Aorta (tissue), 5 donors: ENCODE measurements at regions not wholly inside any gene's neighbourhood (a gene's known extent, or its start where the extent isn't known, plus 50 kb on each side); places are given as distances from the start of the nearest gene placed in this dataset.

ENCODE experiments used
- ATAC-seq: fragments of 200-7000 bp; cut with Tn5 transposase; one replicate; pipeline ENCODE4 v1.9.1; 2022; ENCODE audit warnings: moderate library complexity; ENCODE audit not compliant: low FRiP score
- DNase-seq, 2 donors: peaks; one replicate each; pipeline ENCODE4 v3.0.0-alpha.2; 2020
- H3K27ac ChIP-seq, 2 donors: one replicate each; pipeline ENCODE4 v1.5.1; 2013; ENCODE audit warnings: low read length in 2 of 2, mild to moderate bottlenecking in 2 of 2, moderate library complexity in 2 of 2, control low read depth in 1 of 2, inconsistent platforms in 1 of 2, low read depth in 1 of 2
- H3K27me3 ChIP-seq, 2 donors: one replicate each; pipeline ENCODE4 v1.6.1; 2013; ENCODE audit warnings: control low read depth in 1 of 2, low read length in 1 of 2, mild to moderate bottlenecking in 1 of 2, moderate library complexity in 1 of 2; ENCODE audit not compliant: insufficient read depth in 2 of 2, control insufficient read depth in 1 of 2
- H3K36me3 ChIP-seq, 2 donors: one replicate each; pipeline ENCODE4 v1.6.1; 2013; ENCODE audit warnings: control low read depth in 1 of 2, low read length in 1 of 2, mild to moderate bottlenecking in 1 of 2; ENCODE audit not compliant: insufficient read depth in 2 of 2, control insufficient read depth in 1 of 2
- H3K4me1 ChIP-seq, 2 donors: one replicate each; pipeline ENCODE4 v1.6.1; 2013; ENCODE audit warnings: low read length in 2 of 2, control low read depth in 1 of 2, mild to moderate bottlenecking in 1 of 2, moderate library complexity in 1 of 2; ENCODE audit not compliant: insufficient read depth in 2 of 2, control insufficient read depth in 1 of 2
- H3K4me3 ChIP-seq, 2 donors: one replicate each; pipeline ENCODE4 v1.5.1; 2013; ENCODE audit warnings: low read length in 2 of 2, control low read depth in 1 of 2, mild to moderate bottlenecking in 1 of 2
- H3K9me3 ChIP-seq: one replicate; pipeline ENCODE4 v1.6.1; 2013; ENCODE audit warnings: mild to moderate bottlenecking, low read length; ENCODE audit not compliant: control insufficient read depth
- WGBS, 2 donors: extraction: QIAGEN DNeasy Blood & Tissue Kit; methylation state at CpG; one replicate each; pipeline ENCODE4 v1.1.7; 2013; 5-methylcytosine and 5-hydroxymethylcytosine counted together
- intact Hi-C, 2 donors: fragments of 100-400 bp; cut with DNase I; formaldehyde crosslinking; loops; one replicate each; pipeline versions ENCODE4 v1.14.2 to v1.15.0; 2022
- donor health status: healthy with polysubstance abuse.
- donor health status: Bipolar disorder and iron deficiency.
- donor health status: DM: no; HTN: no; CAD: no.
- donor health status: DM: no; HTN: no; CAD: no.
- donor health status: DM: yes; HTN: yes; CAD: no.

- no peaks in the 10 kb centered on the region for H3K9me3 ChIP-seq
- WGBS, 2 donors, result 71 to 80% methylated on average over 2 of the region's 2 CpGs
- intact Hi-C loops, result no loop called here
- DNase-seq (no peak), ATAC-seq (no peak)
- H3K4me1 ChIP-seq, result no peaks in the 10 kb centered on the region
- no peak overlapping the region for H3K27ac ChIP-seq
- H3K27me3 ChIP-seq, result no peaks in the 10 kb centered on the region
- no peak overlapping the region for H3K4me3 ChIP-seq
- H3K36me3 ChIP-seq, result no peaks in the 10 kb centered on the region
Observed at GRCh38 chr2:832635-833034, 118.0 kb upstream of the SNTG2 start.

GRCh38 chr2:831622-832021, 119.0 kb upstream of the SNTG2 start:
- no peaks in the 10 kb centered on the region for H3K4me1 ChIP-seq
- no peak overlapping the region for H3K27ac ChIP-seq
- DNase-seq (no peak), ATAC-seq (no peak)
- intact Hi-C loops, result no loop called here
- no peaks in the 10 kb centered on the region for H3K9me3 ChIP-seq
- H3K27me3 ChIP-seq, result no peaks in the 10 kb centered on the region
- H3K4me3 ChIP-seq, result no peak overlapping the region
- 4% methylated on average over 5 of the region's 5 CpGs for WGBS, 2 donors
- H3K36me3 ChIP-seq, result no peaks in the 10 kb centered on the region

GRCh38 chr2:831225-831536, 119.5 kb upstream of the SNTG2 start:
- Histone ChIP-seq H3K4me3 (no peak overlapping the region), H3K27ac (no peak overlapping the region), H3K36me3 (no peaks in the 10 kb centered on the region), H3K4me1 (no peaks in the 10 kb centered on the region), H3K27me3 (no peaks in the 10 kb centered on the region), H3K9me3 (no peaks in the 10 kb centered on the region)
- intact Hi-C loops, result no loop called here
- 90 to 92% methylated on average over 8 of the region's 8 CpGs for WGBS, 2 donors
- DNase-seq (no peak), ATAC-seq (peak; percentile 42)

- H3K27ac ChIP-seq, result no peak overlapping the region
- H3K27me3 ChIP-seq, result no peaks in the 10 kb centered on the region
- intact Hi-C loops, result no loop called here
- ATAC-seq (peak; percentile 54), DNase-seq (no peak)
- WGBS, 2 donors, result 50 to 54% methylated on average over 10 of the region's 10 CpGs
- no peaks in the 10 kb centered on the region for H3K36me3 ChIP-seq
- no peaks in the 10 kb centered on the region for H3K9me3 ChIP-seq
- H3K4me1 ChIP-seq, result no peaks in the 10 kb centered on the region
- no peak overlapping the region for H3K4me3 ChIP-seq
Observed at GRCh38 chr2:830419-831224, 120.0 kb upstream of the SNTG2 start.

GRCh38 chr2:829047-829446, 121.6 kb upstream of the SNTG2 start:
- intact Hi-C loops, result no loop called here
- Histone ChIP-seq H3K27me3 (no peaks in the 10 kb centered on the region), H3K4me3 (no peak overlapping the region), H3K9me3 (no peaks in the 10 kb centered on the region), H3K36me3 (no peaks in the 10 kb centered on the region), H3K27ac (no peak overlapping the region), H3K4me1 (no peaks in the 10 kb centered on the region)
- ATAC-seq (no peak), DNase-seq (no peak)
- WGBS, 2 donors, result 96 to 98% methylated on average over 6 of the region's 6 CpGs

GRCh38 chr2:824954-825353, 125.7 kb upstream of the SNTG2 start:
- WGBS, 2 donors, result 72 to 77% methylated on average over 8 of the region's 8 CpGs
- Histone ChIP-seq H3K27ac (no peak overlapping the region), H3K27me3 (no peaks in the 10 kb centered on the region), H3K4me1 (no peaks in the 10 kb centered on the region), H3K4me3 (no peak overlapping the region), H3K9me3 (no peaks in the 10 kb centered on the region), H3K36me3 (no peaks in the 10 kb centered on the region)
- ATAC-seq, result no peak
- intact Hi-C loops, result no loop called here
- no peak for DNase-seq

- H3K36me3 ChIP-seq, result no peaks in the 10 kb centered on the region
- WGBS, 2 donors, result 91 to 92% methylated on average over 10 of the region's 10 CpGs
- H3K9me3 ChIP-seq, result no peaks in the 10 kb centered on the region
- H3K4me3 ChIP-seq, result no peak overlapping the region
- no peak overlapping the region for H3K27ac ChIP-seq
- ATAC-seq, result no peak
- no peaks in the 10 kb centered on the region for H3K27me3 ChIP-seq
- intact Hi-C loops, result no loop called here
- H3K4me1 ChIP-seq, result no peaks in the 10 kb centered on the region
- DNase-seq, result no peak
Observed at GRCh38 chr2:824524-824923, 126.1 kb upstream of the SNTG2 start.

GRCh38 chr2:821546-821945, 129.1 kb upstream of the SNTG2 start:
- Histone ChIP-seq H3K4me3 (no peak overlapping the region), H3K9me3 (no peaks in the 10 kb centered on the region), H3K27me3 (no peaks in the 10 kb centered on the region), H3K4me1 (no peaks in the 10 kb centered on the region), H3K36me3 (no peaks in the 10 kb centered on the region), H3K27ac (no peak overlapping the region)
- intact Hi-C loops, result no loop called here
- DNase-seq, result no peak
- ATAC-seq, result no peak
- WGBS, 2 donors, result 89 to 90% methylated on average over 19 of the region's 19 CpGs

- 94% methylated on average over 7 of the region's 7 CpGs for WGBS, 2 donors
- no peaks in the 10 kb centered on the region for H3K36me3 ChIP-seq
- no peak overlapping the region for H3K4me3 ChIP-seq
- no peak overlapping the region for H3K27ac ChIP-seq
- H3K9me3 ChIP-seq, result no peaks in the 10 kb centered on the region
- DNase-seq (no peak), ATAC-seq (no peak)
- H3K4me1 ChIP-seq, result no peaks in the 10 kb centered on the region
- intact Hi-C loops, result no loop called here
- no peaks in the 10 kb centered on the region for H3K27me3 ChIP-seq
Observed at GRCh38 chr2:819601-820000, 131.0 kb upstream of the SNTG2 start.
